Gastrocnemius medialis (tissue), 4 donors: ENCODE measurements at regions not wholly inside any gene's neighbourhood (a gene's known extent, or its start where the extent isn't known, plus 50 kb on each side); places are given as distances from the start of the nearest gene placed in this dataset.

ENCODE experiments used
- ATAC-seq, 2 donors: fragments of 150-250 bp; one replicate each; pipeline ENCODE4 v1.9.1; 2016
- DNase-seq, 2 donors: peaks; one replicate each; pipeline ENCODE4 v3.0.0-alpha.2; 2019
- H3K27ac ChIP-seq, 4 donors: fragments of 200-600 bp; sonication (generic); 1 replicate in 1 of 4; 2 replicates in 3 of 4; pipeline ENCODE4 v1.5.1; 2016 to 2018; ENCODE audit warnings: mild to moderate bottlenecking in 2 of 4, moderate library complexity in 1 of 4
- H3K27me3 ChIP-seq, 3 donors: fragments of 200-600 bp; sonication (generic) in 2 of 3; 1 replicate in 1 of 3; 2 replicates in 2 of 3; pipeline versions ENCODE4 v1.5.1 to v1.6.0; 2016 to 2019; ENCODE audit warnings: mild to moderate bottlenecking in 1 of 3, moderate library complexity in 1 of 3
- H3K36me3 ChIP-seq, 2 donors: fragments of 200-600 bp; sonication (generic) in 1 of 2; one replicate each; pipeline ENCODE4 v1.5.1; 2017 to 2018
- H3K4me1 ChIP-seq, 2 donors: fragments of 200-600 bp; sonication (generic) in 1 of 2; one replicate each; pipeline ENCODE4 v1.5.1; 2016 to 2017; ENCODE audit warnings: mild to moderate bottlenecking in 2 of 2
- H3K4me3 ChIP-seq, 4 donors: fragments of 200-600 bp; sonication (generic) in 3 of 4; 1 replicate in 1 of 4; 2 replicates in 3 of 4; pipeline ENCODE4 v1.5.1; 2016 to 2019; ENCODE audit warnings: mild to moderate bottlenecking in 2 of 4
- H3K9me3 ChIP-seq, 3 donors: fragments of 200-600 bp; sonication (generic) in 2 of 3; 1 replicate in 1 of 3; 2 replicates in 2 of 3; pipeline ENCODE4 v1.5.1; 2016 to 2019
- CTCF ChIP-seq, 5 experiments: fragments of 450-650 bp in 3 of 5; fragments of 200-600 bp in 2 of 5; sonication (generic) in 2 of 5; IDR thresholded peaks in 4 of 5; conservative IDR thresholded peaks in 1 of 5; 1 replicate in 4 of 5; 2 replicates in 1 of 5; pipeline ENCODE4 v1.5.1; 2016 to 2019; ENCODE audit warnings: antibody characterized with exemption in 5 of 5, mild to moderate bottlenecking in 3 of 5, moderate library complexity in 3 of 5
- POLR2A ChIP-seq, 2 donors: fragments of 450-650 bp; IDR thresholded peaks; one replicate each; pipeline ENCODE4 v1.6.1; 2017; ENCODE audit warnings: antibody characterized with exemption in 2 of 2, mild to moderate bottlenecking in 2 of 2, moderate library complexity in 2 of 2
- in situ Hi-C, 4 donors: fragments of 200-750 bp; cut with MboI; loops; one replicate each; pipeline versions ENCODE4 v1.15.0 to v1.8.0; 2017; ENCODE audit warnings: low sequenced_read_pairs in 4 of 4
- intact Hi-C: fragments of 100-400 bp; cut with DNase I; formaldehyde crosslinking; loops from one replicate; pipeline ENCODE4 v1.15.1; 2023; ENCODE audit warnings: low total_unique reads

GRCh38 chr20:57111028-57111373 lies 155.4 kb downstream of the BMP7 start:
- no peaks in the 10 kb centered on the region for H3K9me3 ChIP-seq
- intact Hi-C loops (no loop called here), in situ Hi-C loops (no loop called here)
- H3K36me3 ChIP-seq = no peaks in the 10 kb centered on the region
- DNase-seq (no peak), ATAC-seq (no peak)
- H3K27me3 ChIP-seq = no peaks in the 10 kb centered on the region
- no peak overlapping the region for H3K4me3 ChIP-seq
- TF ChIP-seq CTCF (IDR thresholded peaks at IDR 0.05 in 4 of 5, conservative IDR thresholded peaks at IDR 0.05 in 1 of 5) = no peak
- TF ChIP-seq POLR2A (IDR thresholded peaks at IDR 0.05) = no peak
- H3K27ac ChIP-seq = no peak overlapping the region
- no peaks in the 10 kb centered on the region for H3K4me1 ChIP-seq

DNA sequence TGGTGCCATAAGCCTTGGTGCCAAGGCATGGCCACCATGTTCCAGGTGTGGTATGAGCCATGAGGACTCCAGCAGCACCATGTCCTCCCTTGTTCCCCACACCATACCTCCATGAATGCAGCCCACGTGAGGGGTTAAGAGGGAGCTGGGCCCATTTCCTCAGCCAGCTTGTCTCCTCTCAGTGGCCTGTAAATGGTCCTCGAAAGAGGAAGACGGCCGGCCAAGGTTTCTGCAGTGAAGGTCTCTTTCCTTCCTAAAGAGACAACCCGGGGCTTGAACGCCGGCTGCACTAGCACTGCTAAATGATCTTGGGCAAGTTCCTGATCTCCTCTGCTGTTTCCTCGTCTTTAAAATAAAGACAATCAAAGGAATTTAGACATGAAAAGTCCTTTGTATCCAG lies 154.0 kb downstream of the BMP7 start:
- no peak for TF ChIP-seq POLR2A (IDR thresholded peaks at IDR 0.05)
- no peak for TF ChIP-seq CTCF (IDR thresholded peaks at IDR 0.05 in 4 of 5, conservative IDR thresholded peaks at IDR 0.05 in 1 of 5)
- Histone ChIP-seq H3K36me3 (no peaks in the 10 kb centered on the region), H3K4me3 (no peak overlapping the region), H3K27me3 (no peaks in the 10 kb centered on the region), H3K4me1 (no peaks in the 10 kb centered on the region), H3K9me3 (no peaks in the 10 kb centered on the region), H3K27ac (no peak overlapping the region)
- in situ Hi-C loops (no loop called here), intact Hi-C loops (no loop called here)
- ATAC-seq (no peak), DNase-seq (no peak)

DNA sequence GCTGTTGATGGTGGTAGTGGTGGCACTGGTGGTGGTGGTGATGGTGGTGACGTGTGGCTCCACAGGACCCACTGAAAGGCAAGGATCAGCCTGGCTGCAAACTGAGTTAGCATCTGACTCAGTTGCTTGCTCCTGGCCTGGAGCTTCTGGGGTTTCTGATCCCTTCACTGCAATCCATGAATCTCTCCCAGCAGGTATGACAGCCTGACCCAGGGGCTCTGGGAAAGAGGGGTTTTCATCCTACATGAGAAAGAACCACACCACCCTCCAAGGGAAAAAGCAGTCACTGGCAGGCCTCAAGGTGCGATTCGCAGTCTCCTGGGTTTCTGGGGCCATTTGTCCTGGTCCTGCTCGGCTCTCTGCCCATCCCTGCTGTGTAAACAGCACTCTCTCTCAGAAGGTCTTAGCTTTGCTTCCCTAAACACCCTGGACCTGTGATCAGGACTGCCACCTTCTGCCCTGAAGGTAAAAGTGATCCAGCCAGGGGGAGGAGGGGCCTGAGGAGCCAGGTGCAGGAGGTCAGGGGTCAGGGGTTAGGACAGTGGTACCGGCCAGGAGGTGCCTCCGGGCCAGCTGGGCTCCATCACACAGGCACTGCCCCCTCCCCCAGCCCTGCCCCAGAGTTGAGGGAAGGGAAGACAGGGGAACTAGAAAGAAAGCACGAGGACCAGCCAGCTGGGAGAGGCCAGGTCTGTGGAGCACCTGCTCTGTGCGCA lies 152.0 kb downstream of the BMP7 start:
- H3K27ac ChIP-seq = no peak overlapping the region
- no peak overlapping the region for H3K4me3 ChIP-seq
- H3K27me3 ChIP-seq = no peaks in the 10 kb centered on the region
- no peaks in the 10 kb centered on the region for H3K4me1 ChIP-seq
- DNase-seq (no peak), ATAC-seq (no peak)
- in situ Hi-C loops (no loop called here), intact Hi-C loops (no loop called here)
- TF ChIP-seq CTCF (IDR thresholded peaks at IDR 0.05 in 4 of 5, conservative IDR thresholded peaks at IDR 0.05 in 1 of 5) (no peak), POLR2A (IDR thresholded peaks at IDR 0.05) (no peak)
- H3K9me3 ChIP-seq = no peaks in the 10 kb centered on the region
- no peaks in the 10 kb centered on the region for H3K36me3 ChIP-seq

- Histone ChIP-seq H3K4me1 (no peaks in the 10 kb centered on the region), H3K27ac (no peak overlapping the region), H3K27me3 (no peaks in the 10 kb centered on the region), H3K4me3 (no peak overlapping the region), H3K36me3 (no peaks in the 10 kb centered on the region), H3K9me3 (no peaks in the 10 kb centered on the region)
- intact Hi-C loops = no loop called here
- no peak for ATAC-seq
- DNase-seq = no peak
- no peak for TF ChIP-seq POLR2A (IDR thresholded peaks at IDR 0.05)
- TF ChIP-seq CTCF (IDR thresholded peaks at IDR 0.05 in 4 of 5, conservative IDR thresholded peaks at IDR 0.05 in 1 of 5) = no peak
- in situ Hi-C loops = no loop called here
Measured at GRCh38 chr20:57117296-57117695, 149.1 kb downstream of the BMP7 start.
